GM18909 (cell line): ENCODE measurements at regions not wholly inside any gene's neighbourhood (a gene's known extent, or its start where the extent isn't known, plus 50 kb on each side); places are given as distances from the start of the nearest gene placed in this dataset.
"Not testable (repeated sequence)": the region's sequence is repeated elsewhere in the genome, so short reads cannot be mapped to it uniquely, and the experiment has no call there.

Experiments used
- ATAC-seq: cut with Tn5 transposase; IDR thresholded peaks from one replicate; pipeline ENCODE4 v1.9.1; 2021; ENCODE audit warnings: mild to moderate bottlenecking; ENCODE audit not compliant: unreplicated experiment, poor library complexity

- no peak for ATAC-seq
These were observed 165.9 kb upstream of the ARHGAP5 start for GRCh38 chr14:31911160-31911559.

- no peak for ATAC-seq
These were observed 163.7 kb upstream of the ARHGAP5 start for GRCh38 chr14:31913370-31913769.

- ATAC-seq, result not testable (repeated sequence)
These were observed 158.8 kb upstream of the ARHGAP5 start for GRCh38 chr14:31918289-31918688.

GRCh38 chr14:31920001-31920400 lies 157.1 kb upstream of the ARHGAP5 start:
- no peak for ATAC-seq

- no peak for ATAC-seq
These were observed 156.0 kb upstream of the ARHGAP5 start for GRCh38 chr14:31920989-31921650.

- no peak for ATAC-seq
These were observed 155.4 kb upstream of the ARHGAP5 start for GRCh38 chr14:31921721-31922120.

GRCh38 chr14:31926123-31926522 lies 151.0 kb upstream of the ARHGAP5 start:
- peak; percentile 47 for ATAC-seq

- ATAC-seq, result no peak
These were observed 150.3 kb upstream of the ARHGAP5 start for GRCh38 chr14:31926652-31927347.

- no peak for ATAC-seq
These were observed 149.7 kb upstream of the ARHGAP5 start for GRCh38 chr14:31927348-31927832.

- no peak for ATAC-seq
These were observed 147.0 kb upstream of the ARHGAP5 start for GRCh38 chr14:31930070-31930469.

- ATAC-seq, result no peak
These were observed 146.4 kb upstream of the ARHGAP5 start for GRCh38 chr14:31930493-31931240.

- ATAC-seq, result no peak
These were observed 144.4 kb upstream of the ARHGAP5 start for GRCh38 chr14:31932675-31933074.

GRCh38 chr14:31933716-31934115 lies 143.4 kb upstream of the ARHGAP5 start:
- ATAC-seq, result no peak

GRCh38 chr14:31934767-31935266 lies 142.3 kb upstream of the ARHGAP5 start:
- no peak for ATAC-seq

- ATAC-seq, result no peak
These were observed 141.7 kb upstream of the ARHGAP5 start for GRCh38 chr14:31935391-31935790.

GRCh38 chr14:31936115-31936514 lies 141.0 kb upstream of the ARHGAP5 start:
- no peak for ATAC-seq

- ATAC-seq, result peak; percentile 100
These were observed 139.3 kb upstream of the ARHGAP5 start for GRCh38 chr14:31937730-31938346.

- no peak for ATAC-seq
These were observed 137.2 kb upstream of the ARHGAP5 start for GRCh38 chr14:31939934-31940333.

- ATAC-seq, result no peak
These were observed 135.6 kb upstream of the ARHGAP5 start for GRCh38 chr14:31941487-31941886.

- no peak for ATAC-seq
These were observed 134.8 kb upstream of the ARHGAP5 start for GRCh38 chr14:31942166-31942841.
